ENCODE measurements at regions not wholly inside any gene's neighbourhood (a gene's known extent, or its start where the extent isn't known, plus 50 kb on each side); places are given as distances from the start of the nearest gene placed in this dataset.

- TF ChIP-seq CTCF (IDR thresholded peaks at IDR 0.05; ENCODE audit: insufficient read depth, low read depth, low read length): no peak
- no peak for TF ChIP-seq EZH2 (IDR thresholded peaks at IDR 0.05; ENCODE audit: insufficient read depth, low read length)
These were observed 112.2 kb upstream of the FAN1 start for GRCh38 chr15:30791239-30792175.
